GM21526 (cell line): ENCODE measurements at regions not wholly inside any gene's neighbourhood (a gene's known extent, or its start where the extent isn't known, plus 50 kb on each side); places are given as distances from the start of the nearest gene placed in this dataset.

Experiments used
- ATAC-seq: cut with Tn5 transposase; IDR thresholded peaks from one replicate; pipeline ENCODE4 v1.9.1; 2021; ENCODE audit warnings: moderate library complexity; ENCODE audit not compliant: unreplicated experiment, low FRiP score

- ATAC-seq: no peak
Observed at GRCh38 chr10:91127341-91128082, 93.0 kb upstream of the PCGF5 start.

GRCh38 chr10:91135113-91135512, 85.3 kb upstream of the PCGF5 start:
- no peak for ATAC-seq

- no peak for ATAC-seq
Observed at GRCh38 chr10:91137011-91137643, 83.3 kb upstream of the PCGF5 start.

GRCh38 chr10:91137822-91138221, 82.6 kb upstream of the PCGF5 start:
- ATAC-seq: no peak

- ATAC-seq: no peak
Observed at GRCh38 chr10:91140995-91141549, 79.4 kb upstream of the PCGF5 start.

GRCh38 chr10:91144961-91145360, 75.5 kb upstream of the PCGF5 start:
- ATAC-seq: no peak

- ATAC-seq: no peak
Observed at GRCh38 chr10:91146146-91146545, 74.3 kb upstream of the PCGF5 start.

GRCh38 chr10:91149550-91149949, 70.9 kb upstream of the PCGF5 start:
- no peak for ATAC-seq

- ATAC-seq: no peak
Observed at GRCh38 chr10:91150631-91151030, 69.8 kb upstream of the PCGF5 start.

GRCh38 chr10:91153508-91153907, 67.0 kb upstream of the PCGF5 start:
- ATAC-seq: no peak

GRCh38 chr10:91154842-91155241, 65.6 kb upstream of the PCGF5 start:
- no peak for ATAC-seq

GRCh38 chr10:91156196-91156595, 64.3 kb upstream of the PCGF5 start:
- ATAC-seq: no peak

GRCh38 chr10:91159254-91159783, 61.1 kb upstream of the PCGF5 start:
- ATAC-seq: no peak

- no peak for ATAC-seq
Observed at GRCh38 chr10:91162050-91162494, 58.4 kb upstream of the PCGF5 start.

- ATAC-seq: peak; percentile 46
Observed at GRCh38 chr10:91162495-91163268, 57.8 kb upstream of the PCGF5 start.

- peak; percentile 52 for ATAC-seq
Observed at GRCh38 chr10:91163269-91163868, 57.1 kb upstream of the PCGF5 start.

GRCh38 chr10:91163869-91164474, 56.5 kb upstream of the PCGF5 start:
- no peak for ATAC-seq

- no peak for ATAC-seq
Observed at GRCh38 chr10:91164520-91165065, 55.9 kb upstream of the PCGF5 start.

- no peak for ATAC-seq
Observed at GRCh38 chr10:91167406-91167805, 53.1 kb upstream of the PCGF5 start.

- ATAC-seq: no peak
Observed at GRCh38 chr10:91170418-91170817, 50.0 kb upstream of the PCGF5 start.
